RKO (cell line): ENCODE measurements at regions not wholly inside any gene's neighbourhood (a gene's known extent, or its start where the extent isn't known, plus 50 kb on each side); places are given as distances from the start of the nearest gene placed in this dataset.
A peak's percentile ranks its signal among the peaks of the same experiment; 100 is the strongest.

Source experiments
- DNase-seq: peaks from one replicate; pipeline ENCODE4 v3.0.0-alpha.2; 2016; ENCODE audit warnings: low spot score

GRCh38 chr6:126091466-126091865, 105.1 kb downstream of the TRMT11 start:
- DNase-seq: no peak

DNA sequence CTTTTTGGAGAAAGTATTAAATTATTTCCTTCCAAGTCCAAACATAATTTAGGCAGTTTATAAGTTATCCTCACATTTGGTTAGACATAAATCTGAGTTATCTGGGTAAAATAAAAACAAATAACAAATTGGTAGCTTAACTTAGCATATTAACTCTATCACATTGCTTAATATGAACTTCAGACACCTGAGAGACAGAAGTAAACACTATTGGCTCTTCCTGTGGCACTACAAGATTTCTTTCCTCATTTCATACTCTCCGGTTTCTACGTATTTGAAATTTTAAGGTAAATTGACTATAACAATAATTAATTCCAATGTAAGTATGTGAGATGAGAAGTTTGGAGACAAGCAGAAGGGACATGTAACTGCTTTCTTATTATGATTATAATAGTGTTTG, 106.8 kb downstream of the TRMT11 start:
- DNase-seq: no peak

DNA sequence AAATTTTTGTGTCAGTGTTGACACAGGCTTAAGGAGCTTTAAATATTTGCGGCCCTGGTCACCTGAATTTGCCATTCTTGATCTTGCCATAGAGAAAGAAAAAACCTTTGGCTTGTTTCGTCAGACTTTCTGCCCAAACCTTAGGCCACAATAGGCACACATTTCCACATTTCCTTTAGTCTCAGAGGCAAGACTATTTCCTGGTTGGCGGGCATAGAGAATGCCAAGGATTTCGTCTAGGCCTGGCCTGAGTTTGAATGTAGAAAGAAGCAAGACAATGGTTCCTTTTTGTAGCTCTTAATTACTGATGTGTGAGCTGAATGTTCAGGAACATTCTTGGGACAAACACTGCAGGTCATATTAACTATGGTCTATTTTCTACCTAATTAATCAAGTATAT, 108.1 kb downstream of the TRMT11 start:
- DNase-seq: no peak

DNA sequence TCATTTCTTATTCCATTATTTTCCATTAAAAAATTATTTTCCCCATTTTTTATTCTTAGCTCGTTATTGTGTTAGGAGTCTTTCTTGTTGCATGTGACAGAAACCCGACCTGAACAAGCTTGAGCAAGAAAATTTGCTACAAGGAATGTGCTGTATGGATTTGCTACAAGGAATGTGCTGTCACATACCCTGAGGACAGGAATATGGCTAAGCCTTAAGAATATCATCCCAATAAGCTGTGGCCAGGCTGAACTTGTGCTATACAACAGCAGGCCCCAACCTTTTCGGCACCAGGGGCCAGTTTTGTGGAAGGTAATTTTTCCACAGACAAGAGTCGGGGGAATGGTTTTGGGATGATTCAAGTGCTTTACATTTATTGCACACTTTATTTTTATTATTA, 114.0 kb downstream of the TRMT11 start:
- DNase-seq: no peak

DNA sequence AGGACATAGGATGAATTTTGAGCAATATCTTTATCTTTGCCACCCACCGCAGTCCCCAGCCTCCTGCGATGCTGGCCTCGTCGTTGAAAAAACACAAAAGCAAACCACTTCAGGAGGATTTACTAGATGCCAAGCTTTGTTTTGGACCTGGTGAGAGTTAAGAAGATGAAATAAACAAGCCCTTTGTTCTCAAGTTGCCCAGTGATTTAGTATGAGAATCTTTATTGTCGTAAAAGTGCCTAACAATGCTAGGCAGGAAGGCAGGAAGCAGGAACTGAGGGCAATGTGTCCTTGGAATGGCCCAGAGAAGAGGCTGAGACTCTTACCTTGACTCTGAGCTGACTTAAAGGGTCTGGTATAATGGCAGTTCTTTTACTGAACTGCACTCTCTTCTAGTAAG, 116.0 kb downstream of the TRMT11 start:
- no peak for DNase-seq

DNA sequence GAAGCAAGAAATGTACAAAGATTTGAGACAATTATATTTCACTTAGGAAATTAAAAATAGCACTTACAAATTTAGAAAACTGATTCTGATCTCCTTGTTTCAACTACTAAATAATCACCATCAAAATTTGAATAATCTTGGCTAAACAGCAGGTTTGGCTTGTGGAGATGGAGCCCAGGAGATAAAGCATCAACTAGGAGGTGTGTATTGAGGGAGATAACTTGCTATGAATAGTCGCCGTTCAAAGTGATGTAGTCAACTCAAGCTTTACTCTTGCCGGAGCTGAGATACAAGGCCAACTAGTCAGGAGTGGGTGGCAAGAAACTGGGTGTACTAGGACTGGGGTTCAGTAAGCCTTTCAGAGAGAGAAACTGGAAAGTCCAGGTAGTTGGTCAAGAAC, 117.7 kb downstream of the TRMT11 start:
- DNase-seq: no peak

- DNase-seq: no peak
Measured at GRCh38 chr6:126107475-126108166, 121.3 kb downstream of the TRMT11 start.

GRCh38 chr6:126110512-126111270, 124.4 kb downstream of the TRMT11 start:
- DNase-seq: no peak

GRCh38 chr6:126111327-126111726, 125.0 kb downstream of the TRMT11 start:
- DNase-seq: no peak

DNA sequence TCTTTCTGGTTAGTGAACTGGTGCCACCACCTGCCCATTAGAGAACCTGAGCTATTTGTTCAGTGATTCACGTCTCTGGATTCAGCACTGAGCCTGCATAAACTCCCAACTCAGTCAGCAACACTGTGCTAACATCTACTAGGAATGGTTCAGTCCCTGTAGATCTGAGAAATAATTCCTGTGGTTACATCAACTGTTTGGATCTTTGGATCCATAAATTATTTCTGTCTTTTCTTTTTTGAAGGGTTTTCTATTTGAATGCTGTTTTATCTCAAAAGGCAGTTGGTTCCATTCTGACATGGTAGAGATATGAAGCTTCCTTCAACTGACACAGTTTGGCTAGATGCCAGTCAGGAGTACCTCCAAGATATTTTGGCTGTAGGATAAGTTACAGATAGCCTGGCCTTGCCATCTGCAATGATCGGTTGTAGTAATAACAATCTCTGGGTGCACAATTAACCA, 125.9 kb downstream of the TRMT11 start:
- no peak for DNase-seq

DNA sequence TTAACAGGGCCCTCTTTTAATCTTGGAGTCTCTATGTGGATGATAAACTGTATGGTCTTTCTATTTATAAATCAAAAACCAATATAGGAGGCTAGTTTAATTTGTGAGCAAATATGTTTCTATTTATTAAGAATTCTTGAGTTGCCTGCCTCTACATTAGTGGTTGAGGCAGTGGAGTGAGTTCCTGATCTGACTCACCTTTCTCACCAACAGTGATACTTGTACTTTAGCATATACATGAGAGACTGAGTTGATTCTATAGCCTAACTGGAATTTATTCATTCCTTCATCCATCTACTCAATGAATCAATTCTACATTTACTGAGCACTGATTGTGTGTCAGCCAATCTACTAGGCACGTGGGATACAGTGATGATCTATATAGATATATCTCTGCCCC, 126.9 kb downstream of the TRMT11 start:
- no peak for DNase-seq

DNA sequence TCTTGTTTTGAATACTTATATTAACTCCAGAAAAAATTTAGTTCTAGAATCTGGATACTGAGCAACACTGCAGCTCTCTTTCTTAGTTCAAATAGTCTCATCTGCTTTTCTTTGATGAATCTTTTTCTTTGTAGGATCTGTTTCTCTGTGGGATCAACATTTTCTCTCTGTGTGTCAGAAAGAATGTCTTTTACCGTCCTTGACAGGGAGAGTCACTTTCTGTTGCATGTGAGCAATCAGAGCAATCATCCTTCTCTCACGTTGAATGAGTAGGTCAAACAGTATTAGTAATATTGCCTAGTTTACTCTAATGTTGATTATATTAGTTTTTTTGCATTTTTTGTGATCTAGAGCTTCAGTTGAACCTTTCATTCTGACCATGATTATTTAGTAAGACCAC, 130.9 kb downstream of the TRMT11 start:
- no peak for DNase-seq

- no peak for DNase-seq
Measured at GRCh38 chr6:126118058-126118755, 131.9 kb downstream of the TRMT11 start.

GRCh38 chr6:126118936-126119335, 132.6 kb downstream of the TRMT11 start:
- DNase-seq: no peak

DNA sequence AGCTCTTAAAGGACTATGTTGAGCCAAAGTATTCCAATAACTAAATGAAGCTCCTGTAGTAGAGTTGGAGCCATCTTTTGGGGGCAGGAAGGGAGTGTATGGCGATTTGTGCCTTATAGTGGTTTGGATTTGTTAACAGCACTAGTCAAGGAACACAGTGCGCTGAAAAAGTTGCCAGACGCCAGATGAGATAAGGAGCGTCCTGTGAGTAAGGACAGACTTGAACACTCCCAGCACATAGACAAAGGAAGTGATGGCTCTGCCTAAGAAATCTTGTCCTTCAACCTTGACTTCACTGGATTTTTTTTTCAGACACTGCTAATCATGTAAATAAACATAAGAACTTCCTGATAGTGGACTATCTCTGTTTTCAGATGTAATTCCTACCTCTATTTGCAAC, 136.9 kb downstream of the TRMT11 start:
- DNase-seq: no peak

DNA sequence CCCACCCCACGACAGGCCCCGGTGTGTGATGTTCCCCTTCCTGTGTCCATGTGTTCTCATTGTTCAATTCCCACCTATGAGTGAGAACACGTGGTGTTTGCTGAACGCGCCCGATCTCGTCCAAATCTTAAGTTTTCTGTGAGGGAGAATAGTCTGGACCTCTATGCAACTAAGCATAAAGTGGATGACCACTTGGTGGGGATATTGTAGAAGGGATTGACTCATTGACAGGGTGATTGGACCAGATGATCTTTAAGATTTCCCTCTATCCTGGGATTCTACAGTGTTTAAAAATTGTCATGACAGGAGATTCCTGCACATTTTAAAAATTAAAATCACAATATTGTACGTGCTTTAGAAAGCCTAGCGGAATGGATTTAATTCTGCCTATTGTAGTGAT, 141.3 kb downstream of the TRMT11 start:
- peak; percentile 9 for DNase-seq

GRCh38 chr6:126131246-126131645, 144.9 kb downstream of the TRMT11 start:
- DNase-seq: no peak

- DNase-seq: no peak
Measured at GRCh38 chr6:126133984-126134383, 147.6 kb downstream of the TRMT11 start.

GRCh38 chr6:126134491-126134890, 148.2 kb downstream of the TRMT11 start:
- DNase-seq: no peak

DNA sequence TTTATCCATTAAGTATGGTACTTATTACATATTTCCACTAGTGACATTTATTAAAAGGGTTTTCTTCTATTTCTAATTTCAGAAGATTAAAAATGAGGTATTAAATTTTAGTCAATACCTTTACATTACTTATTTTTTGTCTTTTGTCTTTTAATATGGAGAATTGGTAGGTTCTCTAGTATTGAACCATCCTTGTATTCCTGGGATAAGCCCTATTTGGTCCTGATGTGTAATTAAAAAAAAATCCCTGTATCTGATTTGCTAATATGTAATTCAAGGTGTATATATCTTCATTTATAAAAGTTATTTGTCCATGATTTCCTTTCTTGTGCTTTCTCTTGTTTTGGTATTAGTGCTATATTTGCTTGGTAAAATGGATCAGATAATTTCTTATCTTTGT, 153.7 kb downstream of the TRMT11 start:
- DNase-seq: no peak

DNA sequence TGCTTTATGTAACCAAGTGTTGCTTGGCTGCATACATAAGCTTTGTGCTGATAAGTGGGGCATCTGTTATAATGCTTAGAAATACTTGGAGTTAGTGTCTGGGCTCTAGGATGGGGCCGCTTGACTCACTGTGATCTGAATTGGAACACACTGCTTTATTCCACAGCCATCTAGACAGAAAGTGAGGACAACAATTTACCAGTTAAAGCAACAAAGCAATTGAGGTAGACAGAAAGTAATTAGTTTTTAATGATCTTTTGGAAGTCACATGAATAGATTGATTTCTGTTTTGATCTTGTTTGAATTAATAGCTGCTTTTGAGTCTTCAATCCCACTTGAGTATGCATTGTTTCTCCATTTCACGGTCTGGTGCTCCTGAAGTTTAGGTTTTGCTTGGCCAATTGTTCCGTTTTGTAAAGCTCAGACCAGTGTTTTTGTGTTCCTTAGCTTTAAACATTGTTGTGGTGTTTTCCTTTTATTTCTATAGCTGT, 157.5 kb downstream of the TRMT11 start:
- DNase-seq: no peak

DNA sequence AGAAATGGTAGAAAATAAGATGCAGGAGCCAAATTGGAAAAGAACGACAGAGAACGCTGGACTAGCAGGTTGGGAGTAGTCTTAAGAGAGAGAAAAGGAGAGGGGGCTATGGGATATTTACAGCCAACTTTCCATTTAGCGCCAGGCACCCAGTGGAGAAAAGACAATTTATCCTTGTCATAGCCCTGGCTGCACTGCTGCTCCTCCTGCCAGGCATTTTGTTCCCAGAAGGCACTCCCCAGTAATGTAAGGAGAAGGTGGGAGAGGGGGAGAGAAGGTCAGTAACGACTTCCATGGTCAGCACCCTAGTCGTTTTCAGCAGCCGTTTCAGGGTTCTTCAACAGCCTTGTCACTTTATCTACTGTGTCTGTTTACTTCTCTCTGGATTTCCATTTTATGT, 159.0 kb downstream of the TRMT11 start:
- no peak for DNase-seq

- DNase-seq: no peak
Measured at GRCh38 chr6:126147291-126147815, 161.0 kb downstream of the TRMT11 start.
